GM18505 (cell line): ENCODE measurements at regions not wholly inside any gene's neighbourhood (a gene's known extent, or its start where the extent isn't known, plus 50 kb on each side); places are given as distances from the start of the nearest gene placed in this dataset.
"Not testable (repeated sequence)": the region's sequence is repeated elsewhere in the genome, so short reads cannot be mapped to it uniquely, and the experiment has no call there.

Experiments
- ATAC-seq: cut with Tn5 transposase; IDR thresholded peaks from one replicate; pipeline ENCODE4 v1.9.1; 2021; ENCODE audit not compliant: unreplicated experiment
- POLR2A ChIP-seq: IDR thresholded peaks from 4 replicates; pipeline ENCODE4 v1.6.1; 2011; ENCODE audit warnings: borderline replicate concordance; ENCODE audit not compliant: insufficient read depth, insufficient read length; ENCODE audit errors: extremely low read depth

DNA sequence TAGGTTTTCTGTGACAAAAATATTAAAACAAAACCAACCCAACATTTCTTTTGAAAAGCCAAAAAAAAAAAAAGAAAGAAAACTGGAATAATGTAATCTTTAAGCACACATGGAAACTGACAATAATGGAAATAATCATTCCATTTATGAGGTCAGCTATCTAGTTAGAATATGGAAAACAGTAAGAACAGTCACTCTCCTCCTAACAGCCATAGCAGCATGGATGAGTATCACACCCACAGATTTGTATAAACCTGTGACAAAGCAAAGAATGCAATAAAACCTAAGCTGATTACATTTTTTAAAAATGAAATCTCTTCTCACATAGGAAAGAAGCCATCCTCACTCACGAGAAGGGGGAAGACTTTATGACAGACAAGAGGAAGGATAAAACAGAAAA lies 437.8 kb downstream of the NYAP2 start:
- ATAC-seq = no peak
- no peak for TF ChIP-seq POLR2A

DNA sequence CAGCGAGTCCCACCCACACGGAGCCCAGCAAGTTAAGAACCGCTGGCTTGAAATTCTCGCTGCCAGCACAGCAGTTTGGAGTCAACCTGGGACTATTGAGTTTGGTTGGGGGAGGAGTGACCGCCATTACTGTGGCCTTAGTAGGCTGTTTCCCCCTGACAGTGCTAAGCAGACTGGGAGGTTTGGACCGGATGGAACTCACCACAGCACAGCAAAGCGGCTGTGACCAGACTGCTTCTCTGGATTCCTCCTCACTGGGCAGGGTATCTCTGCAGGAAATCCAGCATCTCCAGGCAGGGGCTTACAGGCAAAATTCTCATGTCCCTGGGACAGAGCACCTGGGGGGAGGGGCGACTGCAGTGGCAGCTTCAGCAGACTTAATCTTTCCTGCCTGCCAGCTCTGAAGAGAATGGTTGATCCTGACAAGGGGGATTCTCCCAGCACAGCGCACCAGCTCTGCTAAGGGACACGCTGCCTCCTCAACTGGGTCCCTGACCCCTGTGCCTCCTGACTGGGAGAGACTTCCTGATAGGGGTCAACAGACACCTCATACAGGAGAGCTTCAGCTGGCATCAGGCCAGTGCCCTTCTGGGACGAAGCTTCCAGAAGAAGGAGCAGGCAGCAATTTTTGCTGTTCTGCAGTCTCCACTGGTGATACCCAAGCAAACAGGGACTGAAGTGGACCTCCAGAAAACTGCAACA lies 425.4 kb downstream of the NYAP2 start:
- ATAC-seq = no peak
- TF ChIP-seq POLR2A = no peak

DNA sequence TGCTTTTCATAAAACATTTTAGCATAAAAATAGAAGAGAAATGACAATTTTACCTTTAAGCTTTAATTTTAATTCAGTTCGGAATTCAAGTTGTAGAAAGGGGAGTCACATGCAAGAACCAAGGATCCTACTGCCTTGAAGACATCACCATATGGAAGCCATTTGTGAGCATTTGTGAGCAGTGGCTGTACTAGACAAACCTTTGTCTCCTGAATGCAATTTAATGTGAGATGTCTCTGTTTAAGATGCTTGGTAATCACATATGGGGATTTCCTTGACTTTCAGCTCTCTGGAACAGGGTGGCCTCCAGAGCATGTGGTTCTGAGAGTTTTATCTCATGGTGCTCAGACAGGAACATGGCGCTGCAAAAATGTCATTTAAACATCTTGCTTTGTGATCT lies 421.8 kb downstream of the NYAP2 start:
- TF ChIP-seq POLR2A = no peak
- no peak for ATAC-seq

DNA sequence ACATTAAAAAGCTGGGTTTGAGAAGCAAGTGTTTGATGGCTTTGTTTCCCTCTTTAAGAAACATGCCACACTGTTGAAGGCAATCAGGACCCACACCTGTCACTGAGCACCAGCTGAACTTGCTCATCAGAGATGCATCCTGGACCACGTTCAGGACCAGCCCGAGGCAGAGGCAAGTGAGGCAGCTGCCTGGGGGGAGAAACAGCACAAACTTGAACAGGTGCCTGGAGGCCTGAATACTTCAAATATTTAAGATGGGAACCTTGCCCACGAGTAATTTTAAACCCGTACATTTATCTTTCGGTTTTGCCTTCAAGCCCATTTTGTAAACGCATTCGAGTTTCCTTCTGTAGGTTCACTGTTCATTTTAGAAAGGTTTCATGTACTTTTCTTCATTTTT lies 421.3 kb downstream of the NYAP2 start:
- TF ChIP-seq POLR2A = no peak
- ATAC-seq = no peak

DNA sequence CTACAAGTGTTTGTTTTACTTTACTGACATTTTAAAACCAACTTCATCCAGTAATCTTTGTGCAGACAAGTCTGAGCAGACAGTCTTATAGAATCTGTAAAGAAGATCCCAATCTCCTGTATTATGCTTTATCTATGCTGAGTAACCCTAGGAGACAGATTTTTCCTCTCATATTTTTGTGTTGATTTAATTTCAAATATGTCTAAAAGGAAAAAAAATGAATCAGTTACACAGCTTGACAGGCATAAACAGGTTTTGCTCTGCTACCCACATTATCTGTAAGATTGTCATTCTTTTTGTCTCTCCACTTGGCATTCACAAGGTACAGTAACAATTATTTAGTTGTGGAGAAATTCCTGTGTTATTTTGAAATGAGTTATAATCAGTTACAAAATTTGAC lies 415.0 kb downstream of the NYAP2 start:
- no peak for ATAC-seq

DNA sequence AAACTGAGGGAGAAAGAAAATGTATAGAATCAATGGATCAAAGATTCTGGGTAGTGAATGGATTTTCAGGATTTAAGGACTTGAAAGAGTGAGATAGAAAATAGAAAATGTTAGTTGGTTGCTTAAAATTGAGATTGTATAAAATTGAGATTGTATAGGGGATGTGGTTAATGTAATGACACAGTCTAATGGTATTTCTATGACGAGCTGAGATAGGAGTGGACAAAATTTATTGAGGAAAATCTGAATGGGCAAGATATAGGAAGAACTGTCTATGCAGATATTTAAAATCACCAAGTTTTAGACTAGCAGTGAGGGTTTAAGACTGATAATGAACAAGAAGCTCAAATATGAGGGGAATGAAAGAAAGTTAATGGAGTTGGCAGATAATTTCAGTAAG lies 406.6 kb downstream of the NYAP2 start:
- ATAC-seq = no peak
- no peak for TF ChIP-seq POLR2A

More for the DNA sequence above, 415.0 kb downstream of the NYAP2 start:
- no peak for TF ChIP-seq POLR2A

DNA sequence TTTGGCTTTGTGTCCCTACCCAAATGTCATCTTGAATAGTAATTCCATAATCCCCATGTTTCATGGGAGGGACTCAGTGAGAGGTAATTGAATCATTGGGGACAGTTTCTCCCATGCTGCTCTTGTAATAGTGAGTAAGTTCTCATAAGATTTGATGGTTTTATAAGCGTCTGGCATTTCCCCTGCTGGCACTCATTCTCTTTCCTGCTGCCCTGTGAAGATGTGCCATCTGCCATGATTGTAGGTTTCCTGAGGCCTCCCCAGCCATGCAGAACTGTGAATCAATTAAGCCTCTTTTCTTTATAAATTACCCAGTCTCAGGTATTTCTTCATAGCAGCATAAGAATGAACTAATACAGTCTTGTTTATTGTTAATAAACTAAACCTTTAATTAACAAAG lies 402.6 kb downstream of the NYAP2 start:
- ATAC-seq = not testable (repeated sequence)

DNA sequence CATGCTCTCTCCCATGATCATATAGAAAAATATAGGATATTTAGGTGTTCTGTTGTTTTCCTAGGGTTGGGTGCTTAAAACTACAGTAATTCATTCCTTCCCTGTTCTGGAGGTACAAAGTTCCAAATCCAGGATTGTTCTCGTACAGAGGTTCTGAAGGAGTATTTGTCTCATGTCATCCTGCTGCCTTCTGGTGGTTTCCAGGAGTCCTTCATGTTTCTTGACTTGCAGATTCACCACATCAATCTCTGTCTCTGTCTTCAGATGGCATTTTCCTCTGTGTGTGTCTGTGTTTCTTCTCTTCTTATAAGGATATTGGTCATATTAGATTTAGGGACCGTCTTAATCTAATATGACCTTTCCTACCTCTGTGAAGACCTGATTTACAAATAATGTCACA lies 397.9 kb downstream of the NYAP2 start:
- ATAC-seq = no peak
- no peak for TF ChIP-seq POLR2A

DNA sequence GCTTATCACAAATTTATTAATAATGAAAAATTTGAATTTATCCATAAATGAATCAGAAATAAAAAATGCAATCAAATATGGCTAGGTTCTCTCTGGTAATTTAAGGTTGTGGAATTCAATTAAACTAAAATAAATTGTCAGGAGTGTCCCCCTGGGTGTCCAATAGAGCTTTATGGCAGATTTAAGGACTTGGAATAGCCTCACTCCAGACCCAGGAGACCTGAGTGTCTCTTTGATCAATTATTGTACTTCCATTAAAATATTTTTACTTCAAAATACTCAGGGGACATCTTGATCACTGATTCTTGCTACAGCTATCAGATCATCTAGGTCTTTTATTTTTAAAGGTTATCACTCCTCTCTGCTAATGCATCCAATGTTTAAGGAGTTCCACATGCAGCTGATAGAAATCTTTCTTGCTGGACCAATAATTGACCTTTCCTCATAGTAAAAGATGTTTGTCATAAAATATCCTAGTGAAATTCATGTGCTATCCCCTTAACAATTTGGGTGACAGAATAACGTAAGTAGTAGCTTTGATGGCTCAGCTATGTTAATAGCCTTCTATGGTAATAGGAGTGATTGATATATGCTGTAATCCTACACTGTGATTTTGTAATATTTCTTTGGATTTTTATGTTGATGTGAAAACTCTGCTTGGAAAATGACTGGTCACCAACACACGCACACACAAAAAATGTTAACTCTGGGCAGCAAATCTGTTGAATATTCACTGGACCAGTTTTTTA lies 395.3 kb downstream of the NYAP2 start:
- no peak for ATAC-seq
- TF ChIP-seq POLR2A = no peak

DNA sequence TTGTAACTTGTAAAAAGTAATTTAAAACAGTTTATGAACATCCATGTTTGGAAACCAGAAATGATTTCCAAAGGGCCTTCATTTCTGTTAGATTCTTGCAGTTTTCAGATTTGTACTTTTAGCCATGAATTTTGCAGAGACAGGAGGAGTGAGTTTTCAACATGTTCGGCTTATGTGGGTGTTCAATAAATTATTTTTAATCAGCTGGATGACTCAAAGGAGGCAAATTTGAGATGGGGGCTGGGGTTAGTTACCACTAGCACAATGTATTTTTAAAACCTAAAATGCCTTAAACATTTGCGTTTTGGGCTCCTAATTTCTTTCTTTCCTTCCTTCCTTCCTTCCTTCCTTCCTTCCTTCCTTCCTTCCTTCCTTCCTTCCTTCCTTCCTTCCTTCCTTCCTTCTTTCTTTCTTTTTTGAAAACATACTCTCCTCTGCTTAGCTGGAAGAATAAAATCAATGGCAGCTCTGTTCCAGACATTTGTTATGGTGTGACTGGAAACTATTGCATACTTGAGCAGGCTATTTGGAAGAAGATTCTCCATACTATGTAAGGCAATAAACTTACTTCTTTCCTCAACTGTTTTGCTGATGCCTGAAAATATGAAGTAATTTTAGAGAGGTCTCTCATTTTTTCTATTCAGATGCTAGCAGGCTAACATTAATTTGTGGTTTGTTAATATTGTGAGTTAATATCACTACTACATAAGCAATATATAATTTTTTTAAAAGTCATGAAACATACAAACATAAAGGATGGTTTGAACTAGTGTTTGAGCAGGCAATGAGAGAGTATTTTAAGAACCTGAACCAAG lies 394.4 kb downstream of the NYAP2 start:
- ATAC-seq = no peak
- no peak for TF ChIP-seq POLR2A

DNA sequence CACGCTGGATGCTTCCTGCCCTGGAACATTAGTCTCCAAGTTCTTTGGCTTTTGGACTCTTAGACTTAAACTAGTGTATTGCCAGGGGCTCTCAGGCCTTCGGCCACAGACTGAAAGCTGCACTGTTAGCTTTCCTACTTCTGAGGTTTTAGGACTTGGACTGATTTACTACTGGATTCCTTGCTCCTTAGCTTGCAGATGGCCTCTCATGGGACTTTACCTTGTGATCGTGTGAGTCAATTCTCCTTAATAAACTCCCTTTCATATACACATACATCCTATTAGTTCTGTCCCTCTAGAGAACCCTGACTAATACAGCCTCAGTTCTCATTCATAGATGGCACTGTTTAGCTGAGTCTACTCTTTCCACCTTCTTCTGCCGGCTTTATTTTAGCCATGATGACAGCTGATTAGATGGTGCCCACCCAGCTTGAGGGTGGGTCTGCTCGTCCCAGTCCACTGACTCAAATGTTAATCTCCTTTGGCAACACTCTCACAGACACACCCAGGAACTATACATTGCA lies 389.1 kb downstream of the NYAP2 start:
- no peak for ATAC-seq
- TF ChIP-seq POLR2A = no peak

DNA sequence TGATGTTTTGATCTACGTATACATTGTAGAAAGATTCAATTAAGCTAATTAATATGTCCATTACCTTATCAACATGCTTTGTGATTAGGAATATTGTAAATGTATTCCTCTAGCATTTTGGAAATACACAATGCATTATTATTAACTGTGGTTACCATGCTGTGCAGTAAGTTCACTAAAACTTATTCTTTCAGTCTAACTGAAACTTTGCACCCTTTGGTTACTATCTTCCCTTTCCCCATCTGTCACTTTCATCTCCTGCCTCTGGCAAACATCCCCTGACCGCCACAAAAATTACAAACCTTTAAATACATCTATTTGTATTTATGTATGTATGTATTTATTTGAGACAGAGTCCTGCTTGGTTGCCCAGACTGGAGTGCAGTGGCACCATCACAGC lies 388.0 kb downstream of the NYAP2 start:
- no peak for TF ChIP-seq POLR2A
- ATAC-seq = no peak

DNA sequence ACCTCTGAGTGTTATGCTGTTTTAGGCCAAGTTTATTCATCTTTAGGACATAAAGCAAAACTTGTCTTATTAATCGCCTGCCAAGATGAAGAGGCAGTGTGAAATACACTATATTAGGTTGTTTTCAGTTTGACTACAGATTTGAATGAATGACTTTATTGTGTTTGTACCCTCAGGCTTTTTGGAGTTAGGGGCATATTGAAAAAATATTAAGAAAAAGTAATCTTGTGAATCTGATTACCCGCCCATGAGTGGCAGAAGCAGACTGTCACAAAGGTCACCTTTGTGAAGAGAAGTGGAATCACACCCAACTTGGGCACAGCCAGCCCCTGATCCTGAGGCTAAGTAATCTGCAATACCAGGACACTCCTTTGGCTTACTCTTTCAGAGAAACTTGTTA lies 382.5 kb downstream of the NYAP2 start:
- no peak for ATAC-seq
- TF ChIP-seq POLR2A = no peak

DNA sequence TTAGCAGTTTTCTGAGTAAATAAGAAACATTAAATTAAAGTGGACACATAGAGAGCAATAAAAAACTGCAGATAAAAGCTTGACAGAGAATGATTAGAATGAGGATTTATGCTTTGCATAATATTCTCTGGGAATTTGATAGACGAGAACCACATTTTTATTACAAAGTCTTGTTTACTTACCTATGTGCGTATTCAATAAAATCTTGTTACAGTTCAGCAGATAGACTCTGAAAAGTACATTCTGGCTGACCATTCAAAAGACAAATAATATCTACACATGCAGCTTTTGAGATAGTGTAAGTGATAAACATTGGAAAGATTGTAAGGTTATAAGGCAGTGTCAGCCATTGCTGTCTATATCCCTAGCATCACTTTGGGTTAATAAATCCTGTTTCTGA lies 381.6 kb downstream of the NYAP2 start:
- ATAC-seq = no peak
- no peak for TF ChIP-seq POLR2A

DNA sequence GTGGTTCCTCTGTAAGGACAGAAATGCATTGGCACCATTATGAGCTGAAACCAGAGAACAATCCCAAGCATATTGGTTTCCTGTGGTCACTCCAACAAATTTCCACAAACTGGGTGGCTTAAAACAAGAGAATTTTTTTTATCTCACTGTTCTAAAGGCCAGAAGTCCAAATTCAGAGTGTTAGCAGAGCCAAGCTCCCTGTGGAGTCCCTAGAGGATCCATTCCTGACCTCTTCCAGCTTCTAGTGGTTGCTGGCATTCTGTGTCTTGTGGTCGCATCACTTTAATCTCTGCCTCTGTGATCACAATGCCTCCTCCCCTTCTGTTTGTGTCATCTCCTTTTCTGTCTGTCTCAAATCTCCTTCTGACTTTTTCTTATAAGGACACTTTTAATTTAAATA lies 380.3 kb downstream of the NYAP2 start:
- ATAC-seq = no peak
- no peak for TF ChIP-seq POLR2A
